NCI-H2227 (cell line): ENCODE measurements at regions not wholly inside any gene's neighbourhood (a gene's known extent, or its start where the extent isn't known, plus 50 kb on each side); places are given as distances from the start of the nearest gene placed in this dataset.
"Not testable (repeated sequence)": the region's sequence is repeated elsewhere in the genome, so short reads cannot be mapped to it uniquely, and the experiment has no call there.

Experiments
- DNase-seq: peaks from one replicate; lab custom pipeline; 2025; ENCODE audit not compliant: unreplicated experiment; lab: John Stamatoyannopoulos, UW

DNA sequence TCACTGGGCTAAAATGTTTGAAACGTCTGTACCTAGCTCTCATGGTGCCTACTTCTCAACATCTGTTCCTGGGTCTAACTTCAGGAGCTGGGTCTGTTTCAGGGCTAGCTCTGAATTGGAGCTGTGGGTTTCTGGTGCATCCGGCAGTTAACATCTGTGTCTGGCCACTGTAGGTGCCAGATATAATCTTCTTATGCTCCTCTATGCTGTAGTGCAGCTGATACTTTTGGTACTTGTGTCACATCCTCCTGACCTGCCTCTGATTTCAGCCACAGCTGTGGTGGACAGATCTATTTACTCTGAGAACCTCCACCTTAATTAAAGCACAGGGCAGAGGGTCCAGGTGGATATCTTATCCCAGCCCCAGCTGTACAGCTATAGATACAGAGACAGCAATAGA is 496.5 kb upstream of the CDH11 start:
- no peak for DNase-seq

- DNase-seq: no peak
These were observed 495.6 kb upstream of the CDH11 start for GRCh38 chr16:65617421-65617820.

GRCh38 chr16:65608455-65608854 is 486.6 kb upstream of the CDH11 start:
- DNase-seq: no peak

DNA sequence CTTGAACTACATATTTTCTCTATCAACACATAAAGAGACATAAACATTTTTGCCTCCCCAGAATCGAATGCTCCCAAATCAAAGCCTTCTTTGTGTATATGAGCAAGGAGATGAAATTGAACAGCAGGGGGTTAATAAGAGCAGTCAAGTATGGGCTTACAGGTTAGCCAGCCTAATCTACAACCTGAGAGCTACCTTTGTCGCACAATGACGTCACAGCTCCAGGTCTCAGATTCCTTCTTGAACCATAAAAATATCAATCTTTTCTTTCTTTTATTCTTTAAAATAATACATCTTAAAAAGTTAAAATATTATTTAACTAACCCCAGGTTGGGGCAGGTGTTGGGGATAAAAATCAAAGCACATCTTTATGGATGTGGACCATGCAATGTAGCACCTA is 482.9 kb upstream of the CDH11 start:
- DNase-seq: no peak

DNA sequence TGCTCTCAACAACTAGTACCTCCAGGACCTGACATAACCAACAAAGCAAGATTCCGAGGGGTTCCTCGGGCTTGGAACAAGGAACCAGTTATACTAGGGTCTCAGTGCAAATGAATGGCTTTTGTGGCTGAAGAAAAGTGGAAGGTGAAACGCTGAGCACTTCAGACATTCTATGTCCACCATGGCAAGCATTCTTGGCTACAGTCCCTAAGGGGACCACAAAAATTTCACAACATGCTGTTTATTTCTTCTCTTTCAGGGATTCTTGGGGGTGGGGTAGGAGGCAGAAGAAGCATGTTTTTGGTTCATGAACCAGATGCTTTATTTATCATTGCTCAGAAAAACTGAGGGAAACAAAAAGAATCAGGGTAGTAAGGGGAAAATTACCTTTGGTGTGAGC is 479.9 kb upstream of the CDH11 start:
- DNase-seq: no peak

- DNase-seq: no peak
These were observed 478.8 kb upstream of the CDH11 start for GRCh38 chr16:65600629-65601028.

- DNase-seq: no peak
These were observed 478.2 kb upstream of the CDH11 start for GRCh38 chr16:65600046-65600445.

GRCh38 chr16:65598621-65599020 is 476.8 kb upstream of the CDH11 start:
- DNase-seq: no peak

- no peak for DNase-seq
These were observed 461.6 kb upstream of the CDH11 start for GRCh38 chr16:65583498-65583897.

- DNase-seq: no peak
These were observed 457.2 kb upstream of the CDH11 start for GRCh38 chr16:65579050-65579449.

DNA sequence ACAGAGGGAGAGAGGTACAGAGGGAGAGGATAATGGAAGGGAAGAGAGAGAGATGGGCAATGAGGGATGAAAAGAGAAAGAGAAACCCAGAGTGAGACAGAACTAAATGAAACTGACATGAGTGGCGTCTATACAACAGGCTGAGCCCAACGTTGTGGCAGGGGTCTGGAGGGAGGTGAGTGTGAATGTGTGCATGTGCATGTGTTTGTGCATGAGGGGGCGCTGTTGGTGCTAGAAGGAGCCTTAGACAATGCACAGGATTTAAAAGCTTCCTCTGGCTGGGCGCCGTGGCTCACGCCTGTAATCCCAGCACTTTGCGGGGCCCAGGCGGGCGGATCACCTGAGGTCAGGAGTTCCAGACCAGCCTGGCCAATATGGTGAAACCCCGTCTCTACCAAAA is 454.8 kb upstream of the CDH11 start:
- no peak for DNase-seq

- DNase-seq: no peak
These were observed 454.3 kb upstream of the CDH11 start for GRCh38 chr16:65576139-65576538.

DNA sequence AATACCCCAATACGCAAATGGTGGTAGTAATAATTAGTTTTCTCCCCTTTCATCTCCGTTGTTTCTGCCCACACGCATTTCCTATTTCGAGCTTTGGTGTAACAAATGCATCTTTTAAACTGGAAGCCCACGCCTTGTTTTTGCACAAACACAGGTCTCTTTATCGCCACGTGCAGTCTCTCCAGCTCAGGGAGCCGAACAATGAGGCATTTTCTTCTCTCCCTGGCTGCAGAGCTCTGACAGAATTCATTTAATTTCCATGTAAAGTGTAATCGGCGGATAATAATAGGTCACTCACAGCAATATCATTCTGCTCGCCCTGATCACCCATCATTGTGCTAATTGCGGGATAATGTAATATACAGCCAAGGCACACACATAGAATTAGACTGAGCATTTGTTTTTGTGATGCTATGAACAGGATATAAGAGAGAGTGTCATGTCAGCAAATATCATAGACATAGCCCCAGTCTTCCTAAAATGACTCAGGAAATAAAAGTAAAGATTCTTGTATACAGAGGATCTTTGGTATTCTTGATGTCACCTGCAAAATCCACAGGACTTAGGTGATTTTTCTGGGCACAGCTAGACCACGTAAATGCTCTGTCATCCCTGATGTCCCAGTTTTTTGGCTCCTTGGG is 452.6 kb upstream of the CDH11 start:
- DNase-seq: no peak

- DNase-seq: no peak
These were observed 450.3 kb upstream of the CDH11 start for GRCh38 chr16:65572156-65572555.

DNA sequence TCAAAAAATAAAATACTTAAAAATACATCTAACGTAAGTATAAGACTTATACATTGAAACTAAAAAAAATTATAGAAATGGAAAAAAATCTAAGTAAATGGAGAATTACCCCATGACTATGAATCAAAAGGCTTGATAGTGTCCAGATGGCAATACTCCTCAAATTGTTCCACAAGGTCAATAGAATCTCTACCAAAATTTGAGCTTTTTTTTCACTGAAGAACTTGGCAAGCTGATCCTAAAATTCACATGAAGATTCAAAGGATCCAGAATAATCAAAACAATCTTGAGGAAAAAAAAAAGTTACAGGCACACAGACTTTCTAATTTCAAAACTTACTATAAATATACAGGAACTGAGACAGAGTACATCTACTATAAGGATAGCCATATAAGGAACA is 448.4 kb upstream of the CDH11 start:
- DNase-seq: no peak

GRCh38 chr16:65559846-65560245 is 438.0 kb upstream of the CDH11 start:
- no peak for DNase-seq

GRCh38 chr16:65549689-65550088 is 427.8 kb upstream of the CDH11 start:
- not testable (repeated sequence) for DNase-seq

- DNase-seq: no peak
These were observed 426.6 kb upstream of the CDH11 start for GRCh38 chr16:65548470-65548869.

GRCh38 chr16:65547772-65548446 is 426.0 kb upstream of the CDH11 start:
- DNase-seq: no peak

DNA sequence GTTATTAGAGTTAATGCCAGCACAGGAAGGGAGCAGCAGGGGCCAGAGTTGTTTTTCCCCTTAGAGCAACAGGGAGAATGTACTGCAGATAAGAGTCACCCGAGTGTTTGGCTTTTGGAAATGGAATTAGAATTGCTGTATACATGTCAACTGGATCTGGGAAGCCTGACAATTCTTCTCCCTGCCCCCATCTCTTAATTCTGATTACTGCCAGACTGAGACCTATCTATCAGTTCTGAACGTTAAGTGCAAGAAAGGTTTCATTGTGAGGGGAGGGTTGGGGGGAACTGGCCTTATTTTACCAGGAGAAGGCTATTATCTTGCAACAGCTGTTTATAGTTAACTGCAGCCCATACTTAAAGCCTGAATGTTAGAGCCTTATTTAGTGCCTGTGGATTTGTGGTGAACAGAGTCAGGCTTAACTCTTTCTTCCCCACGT is 424.5 kb upstream of the CDH11 start:
- DNase-seq: no peak

- no peak for DNase-seq
These were observed 423.6 kb upstream of the CDH11 start for GRCh38 chr16:65545413-65545956.
